Gastrocnemius medialis (tissue), 4 donors: ENCODE measurements at regions not wholly inside any gene's neighbourhood (a gene's known extent, or its start where the extent isn't known, plus 50 kb on each side); places are given as distances from the start of the nearest gene placed in this dataset.

Source experiments
- ATAC-seq, 2 donors: fragments of 150-250 bp; one replicate each; pipeline ENCODE4 v1.9.1; 2016
- DNase-seq, 2 donors: peaks; one replicate each; pipeline ENCODE4 v3.0.0-alpha.2; 2019
- H3K27ac ChIP-seq, 4 donors: fragments of 200-600 bp; sonication (generic); 1 replicate in 1 of 4; 2 replicates in 3 of 4; pipeline ENCODE4 v1.5.1; 2016 to 2018; ENCODE audit warnings: mild to moderate bottlenecking in 2 of 4, moderate library complexity in 1 of 4
- H3K27me3 ChIP-seq, 3 donors: fragments of 200-600 bp; sonication (generic) in 2 of 3; 1 replicate in 1 of 3; 2 replicates in 2 of 3; pipeline versions ENCODE4 v1.5.1 to v1.6.0; 2016 to 2019; ENCODE audit warnings: mild to moderate bottlenecking in 1 of 3, moderate library complexity in 1 of 3
- H3K36me3 ChIP-seq, 2 donors: fragments of 200-600 bp; sonication (generic) in 1 of 2; one replicate each; pipeline ENCODE4 v1.5.1; 2017 to 2018
- H3K4me1 ChIP-seq, 2 donors: fragments of 200-600 bp; sonication (generic) in 1 of 2; one replicate each; pipeline ENCODE4 v1.5.1; 2016 to 2017; ENCODE audit warnings: mild to moderate bottlenecking in 2 of 2
- H3K4me3 ChIP-seq, 4 donors: fragments of 200-600 bp; sonication (generic) in 3 of 4; 1 replicate in 1 of 4; 2 replicates in 3 of 4; pipeline ENCODE4 v1.5.1; 2016 to 2019; ENCODE audit warnings: mild to moderate bottlenecking in 2 of 4
- H3K9me3 ChIP-seq, 3 donors: fragments of 200-600 bp; sonication (generic) in 2 of 3; 1 replicate in 1 of 3; 2 replicates in 2 of 3; pipeline ENCODE4 v1.5.1; 2016 to 2019
- POLR2A ChIP-seq, 2 donors: fragments of 450-650 bp; IDR thresholded peaks; one replicate each; pipeline ENCODE4 v1.6.1; 2017; ENCODE audit warnings: antibody characterized with exemption in 2 of 2, mild to moderate bottlenecking in 2 of 2, moderate library complexity in 2 of 2
- in situ Hi-C, 4 donors: fragments of 200-750 bp; cut with MboI; loops; one replicate each; pipeline versions ENCODE4 v1.15.0 to v1.8.0; 2017; ENCODE audit warnings: low sequenced_read_pairs in 4 of 4
- intact Hi-C: fragments of 100-400 bp; cut with DNase I; formaldehyde crosslinking; loops from one replicate; pipeline ENCODE4 v1.15.1; 2023; ENCODE audit warnings: low total_unique reads
- TF ChIP-seq, protein P1 (sequence below), 5 experiments: fragments of 450-650 bp in 3 of 5; fragments of 200-600 bp in 2 of 5; sonication (generic) in 2 of 5; IDR thresholded peaks in 4 of 5; conservative IDR thresholded peaks in 1 of 5; 1 replicate in 4 of 5; 2 replicates in 1 of 5; pipeline ENCODE4 v1.5.1; 2016 to 2019; ENCODE audit warnings: antibody characterized with exemption in 5 of 5, mild to moderate bottlenecking in 3 of 5, moderate library complexity in 3 of 5

DNA sequence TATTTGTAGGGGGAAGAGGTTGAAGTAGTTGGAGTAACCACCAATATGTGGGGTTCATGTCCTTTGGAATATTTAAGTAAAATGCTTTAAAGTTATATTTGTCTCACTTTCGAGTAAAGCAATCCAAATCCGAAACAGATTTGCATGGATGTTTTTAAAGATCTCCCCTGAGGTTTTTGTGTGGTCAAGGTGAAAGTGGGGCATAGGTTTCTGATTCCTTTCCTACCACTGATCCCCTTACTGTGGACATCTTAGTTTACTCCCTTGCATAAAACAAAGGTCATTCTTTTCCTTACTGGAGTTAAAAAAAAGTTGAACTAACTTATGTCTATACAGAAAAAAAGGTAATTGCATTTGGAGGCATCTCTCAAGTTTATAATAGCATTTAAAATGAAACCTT, 71.9 kb upstream of the PHOX2B start:
- in situ Hi-C loops (no loop called here), intact Hi-C loops (no loop called here)
- Histone ChIP-seq H3K4me3 (no peak overlapping the region), H3K36me3 (no peaks in the 10 kb centered on the region), H3K4me1 (no peaks in the 10 kb centered on the region), H3K27me3 (peaks cover 0 to 7% (median 0%) of the 10 kb centered on the region in 3 donors), H3K27ac (no peak overlapping the region), H3K9me3 (no peaks in the 10 kb centered on the region)
- TF ChIP-seq POLR2A (IDR thresholded peaks at IDR 0.05), result no peak
- TF ChIP-seq, protein P1, sequence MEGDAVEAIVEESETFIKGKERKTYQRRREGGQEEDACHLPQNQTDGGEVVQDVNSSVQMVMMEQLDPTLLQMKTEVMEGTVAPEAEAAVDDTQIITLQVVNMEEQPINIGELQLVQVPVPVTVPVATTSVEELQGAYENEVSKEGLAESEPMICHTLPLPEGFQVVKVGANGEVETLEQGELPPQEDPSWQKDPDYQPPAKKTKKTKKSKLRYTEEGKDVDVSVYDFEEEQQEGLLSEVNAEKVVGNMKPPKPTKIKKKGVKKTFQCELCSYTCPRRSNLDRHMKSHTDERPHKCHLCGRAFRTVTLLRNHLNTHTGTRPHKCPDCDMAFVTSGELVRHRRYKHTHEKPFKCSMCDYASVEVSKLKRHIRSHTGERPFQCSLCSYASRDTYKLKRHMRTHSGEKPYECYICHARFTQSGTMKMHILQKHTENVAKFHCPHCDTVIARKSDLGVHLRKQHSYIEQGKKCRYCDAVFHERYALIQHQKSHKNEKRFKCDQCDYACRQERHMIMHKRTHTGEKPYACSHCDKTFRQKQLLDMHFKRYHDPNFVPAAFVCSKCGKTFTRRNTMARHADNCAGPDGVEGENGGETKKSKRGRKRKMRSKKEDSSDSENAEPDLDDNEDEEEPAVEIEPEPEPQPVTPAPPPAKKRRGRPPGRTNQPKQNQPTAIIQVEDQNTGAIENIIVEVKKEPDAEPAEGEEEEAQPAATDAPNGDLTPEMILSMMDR (IDR thresholded peaks at IDR 0.05 in 4 of 5, conservative IDR thresholded peaks at IDR 0.05 in 1 of 5), result no peak
- ATAC-seq (no peak), DNase-seq (no peak)

DNA sequence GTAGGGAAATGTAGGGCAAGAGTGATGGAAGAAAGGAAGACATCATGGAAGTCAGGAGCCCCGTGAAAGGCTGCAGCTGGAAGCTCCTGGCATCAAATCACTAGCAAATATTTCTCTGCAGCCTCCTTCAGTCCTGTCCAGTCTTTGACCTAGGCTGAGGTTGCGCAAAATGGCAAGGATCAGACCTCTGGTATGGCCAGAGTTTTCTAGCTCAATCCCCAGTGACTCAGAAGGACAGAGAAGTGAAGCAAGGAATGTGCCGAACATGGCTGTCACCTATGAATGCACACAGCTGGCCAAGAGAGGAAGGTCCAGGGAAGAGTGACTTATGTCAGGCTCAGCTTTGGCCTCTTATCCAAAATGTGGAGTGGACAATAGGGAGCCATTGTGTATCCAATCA, 71.1 kb upstream of the PHOX2B start:
- no peak for DNase-seq
- H3K9me3 ChIP-seq, result no peaks in the 10 kb centered on the region
- in situ Hi-C loops (no loop called here), intact Hi-C loops (no loop called here)
- peaks cover 0 to 7% (median 0%) of the 10 kb centered on the region in 3 donors for H3K27me3 ChIP-seq
- H3K27ac ChIP-seq, result no peak overlapping the region
- H3K36me3 ChIP-seq, result no peaks in the 10 kb centered on the region
- TF ChIP-seq POLR2A (IDR thresholded peaks at IDR 0.05), result no peak
- TF ChIP-seq, protein P1 (IDR thresholded peaks at IDR 0.05 in 4 of 5, conservative IDR thresholded peaks at IDR 0.05 in 1 of 5), result no peak
- ATAC-seq, result no peak
- H3K4me1 ChIP-seq, result no peaks in the 10 kb centered on the region
- no peak overlapping the region for H3K4me3 ChIP-seq

DNA sequence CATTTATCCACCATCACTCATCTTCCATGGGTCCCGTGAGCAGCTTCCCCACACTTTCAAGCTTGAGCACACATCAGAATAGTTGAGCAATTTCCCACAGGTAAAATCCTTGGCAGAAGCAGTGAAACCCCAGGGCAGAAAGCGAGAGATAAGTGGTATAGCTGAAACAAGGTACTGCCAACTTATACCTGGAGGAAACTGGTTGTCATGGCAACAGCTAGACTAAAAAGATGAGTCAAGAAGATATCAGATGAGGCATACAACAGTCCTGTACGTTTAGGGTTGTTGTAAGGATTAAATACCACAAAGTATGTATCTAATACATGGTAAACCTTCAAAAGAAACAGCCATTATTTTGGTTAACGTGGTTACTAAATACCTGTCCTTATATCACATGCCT, 66.9 kb upstream of the PHOX2B start:
- Histone ChIP-seq H3K36me3 (no peaks in the 10 kb centered on the region), H3K27ac (no peak overlapping the region), H3K4me3 (no peak overlapping the region), H3K4me1 (no peaks in the 10 kb centered on the region), H3K9me3 (no peaks in the 10 kb centered on the region), H3K27me3 (peaks cover 0 to 11% (median 5%) of the 10 kb centered on the region in 3 donors)
- TF ChIP-seq, protein P1 (IDR thresholded peaks at IDR 0.05 in 4 of 5, conservative IDR thresholded peaks at IDR 0.05 in 1 of 5), result no peak
- TF ChIP-seq POLR2A (IDR thresholded peaks at IDR 0.05), result no peak
- ATAC-seq (no peak), DNase-seq (no peak)
- in situ Hi-C loops, result no loop called here
- intact Hi-C loops, result no loop called here

DNA sequence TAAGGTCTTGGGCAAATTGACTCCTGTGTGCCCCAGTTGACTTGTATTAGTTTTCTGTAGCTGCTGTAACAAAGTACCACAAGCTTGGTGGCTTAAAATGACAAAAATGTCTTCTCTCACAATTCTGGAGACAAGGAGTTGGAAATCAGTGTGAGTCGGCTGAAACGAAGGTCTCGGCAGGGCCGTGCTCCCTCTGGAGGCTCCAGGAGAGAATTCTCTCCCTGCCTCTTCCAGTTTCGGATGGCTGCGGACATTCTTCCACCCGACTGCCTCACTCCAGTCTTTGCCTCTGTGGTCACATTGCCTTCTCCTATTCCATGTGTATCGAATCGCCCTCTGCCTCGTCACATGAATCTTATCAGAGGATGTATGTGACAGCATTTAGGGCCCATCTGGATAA, 66.0 kb upstream of the PHOX2B start:
- ATAC-seq (no peak), DNase-seq (no peak)
- no peaks in the 10 kb centered on the region for H3K4me1 ChIP-seq
- in situ Hi-C loops, result no loop called here
- H3K27ac ChIP-seq, result no peak overlapping the region
- H3K4me3 ChIP-seq, result no peak overlapping the region
- TF ChIP-seq POLR2A (IDR thresholded peaks at IDR 0.05), result no peak
- TF ChIP-seq, protein P1 (IDR thresholded peaks at IDR 0.05 in 4 of 5, conservative IDR thresholded peaks at IDR 0.05 in 1 of 5), result no peak
- H3K36me3 ChIP-seq, result no peaks in the 10 kb centered on the region
- intact Hi-C loops, result no loop called here
- H3K9me3 ChIP-seq, result no peaks in the 10 kb centered on the region
- H3K27me3 ChIP-seq, result peaks cover 0 to 8% (median 5%) of the 10 kb centered on the region in 3 donors

DNA sequence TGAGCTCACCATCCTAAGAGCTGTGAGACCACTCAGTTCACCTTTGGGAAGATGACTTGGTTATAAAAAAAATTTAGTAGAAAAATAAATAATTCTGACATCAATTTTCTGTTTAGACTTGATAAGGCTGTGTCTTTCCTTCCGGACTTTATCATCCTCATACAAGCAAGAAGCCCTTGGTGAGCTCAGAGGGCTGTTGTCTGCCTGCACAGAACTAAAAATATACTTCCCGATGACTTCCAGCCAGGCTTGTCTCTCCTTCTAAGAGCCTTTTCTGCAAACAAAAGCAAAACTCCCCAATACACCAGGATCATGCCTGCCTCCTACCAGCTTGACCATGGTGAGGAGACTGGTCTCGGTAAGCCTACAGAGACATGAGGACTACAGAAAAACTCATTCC, 58.3 kb upstream of the PHOX2B start:
- Histone ChIP-seq H3K27ac (no peak overlapping the region), H3K9me3 (no peaks in the 10 kb centered on the region), H3K36me3 (no peaks in the 10 kb centered on the region), H3K4me1 (no peaks in the 10 kb centered on the region), H3K27me3 (no peaks in the 10 kb centered on the region), H3K4me3 (no peak overlapping the region)
- ATAC-seq (no peak), DNase-seq (no peak)
- in situ Hi-C loops, result no loop called here
- TF ChIP-seq, protein P1 (IDR thresholded peaks at IDR 0.05 in 4 of 5, conservative IDR thresholded peaks at IDR 0.05 in 1 of 5), result no peak
- no peak for TF ChIP-seq POLR2A (IDR thresholded peaks at IDR 0.05)
- intact Hi-C loops, result no loop called here
